BLaER1 treated with 17β-estradiol and CSF1 and Interleukin-3, amounts not matched to agents 10 nM and 100 nM (cell line): ENCODE measurements at regions not wholly inside any gene's neighbourhood (a gene's known extent, or its start where the extent isn't known, plus 50 kb on each side); places are given as distances from the start of the nearest gene placed in this dataset.

Source experiments
- H3K27ac ChIP-seq, 11 experiments: shearing (Covaris generic); formaldehyde crosslinking; 2 replicates each; pipeline ENCODE4 v1.8.1; 2022
- H3K27me3 ChIP-seq, 11 experiments: shearing (Covaris generic); formaldehyde crosslinking; 2 replicates each; pipeline ENCODE4 v1.8.1; 2022
- H3K36me3 ChIP-seq, 11 experiments: shearing (Covaris generic); formaldehyde crosslinking; 2 replicates each; pipeline ENCODE4 v1.8.1; 2022
- H3K4me1 ChIP-seq, 10 experiments: shearing (Covaris generic); formaldehyde crosslinking; 2 replicates each; pipeline ENCODE4 v1.8.1; 2022
- H3K4me2 ChIP-seq, 11 experiments: shearing (Covaris generic); formaldehyde crosslinking; 2 replicates each; pipeline ENCODE4 v1.8.1; 2022
- H3K4me3 ChIP-seq, 10 experiments: shearing (Covaris generic); formaldehyde crosslinking; 2 replicates each; pipeline ENCODE4 v1.8.1; 2022
- H3K9ac ChIP-seq, 11 experiments: shearing (Covaris generic); formaldehyde crosslinking; 2 replicates each; pipeline ENCODE4 v1.8.1; 2022
- H3K9me3 ChIP-seq, 11 experiments: shearing (Covaris generic); formaldehyde crosslinking; replicated peaks in 1 of 11; 2 replicates each; pipeline ENCODE4 v1.8.1; 2022
- H4K20me1 ChIP-seq, 11 experiments: shearing (Covaris generic); formaldehyde crosslinking; 2 replicates each; pipeline ENCODE4 v1.8.1; 2022
- Cebpa-rat ChIP-seq, 11 experiments: shearing (Covaris generic); IDR thresholded peaks; 2 replicates each; pipeline ENCODE4 v1.8.1; 2022

DNA sequence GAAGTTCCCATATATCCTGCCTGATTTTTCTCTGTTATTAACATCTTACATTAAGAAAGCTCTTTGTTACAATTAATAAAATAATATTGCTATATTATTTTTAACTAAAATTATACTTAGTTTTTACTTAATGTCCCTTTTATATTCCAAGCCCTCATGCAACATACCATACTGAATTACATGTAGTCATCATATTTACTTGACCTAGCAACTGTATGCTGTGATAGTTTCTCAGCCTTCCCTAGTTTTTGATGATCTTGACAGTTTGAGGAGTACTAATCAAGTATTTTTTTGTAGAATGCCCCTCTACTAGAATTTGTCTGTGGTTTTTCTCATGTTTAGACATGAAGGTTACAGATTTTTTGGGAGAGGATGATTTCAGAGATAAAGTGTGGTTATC is 1503.8 kb upstream of the PABPC4L start:
- no peaks in the 10 kb centered on the region for H3K36me3 ChIP-seq
- no peaks in the 10 kb centered on the region for H3K27me3 ChIP-seq
- TF ChIP-seq Cebpa-rat (IDR thresholded peaks at IDR 0.05), result no peak
- no peak overlapping the region for H3K4me3 ChIP-seq
- H3K9ac ChIP-seq, result no peak overlapping the region
- H3K4me1 ChIP-seq, result no peaks in the 10 kb centered on the region
- H3K27ac ChIP-seq, result no peak overlapping the region
- H3K4me2 ChIP-seq, result no peak overlapping the region
- H4K20me1 ChIP-seq, result no peaks in the 10 kb centered on the region
- H3K9me3 ChIP-seq, result no peaks in the 10 kb centered on the region

DNA sequence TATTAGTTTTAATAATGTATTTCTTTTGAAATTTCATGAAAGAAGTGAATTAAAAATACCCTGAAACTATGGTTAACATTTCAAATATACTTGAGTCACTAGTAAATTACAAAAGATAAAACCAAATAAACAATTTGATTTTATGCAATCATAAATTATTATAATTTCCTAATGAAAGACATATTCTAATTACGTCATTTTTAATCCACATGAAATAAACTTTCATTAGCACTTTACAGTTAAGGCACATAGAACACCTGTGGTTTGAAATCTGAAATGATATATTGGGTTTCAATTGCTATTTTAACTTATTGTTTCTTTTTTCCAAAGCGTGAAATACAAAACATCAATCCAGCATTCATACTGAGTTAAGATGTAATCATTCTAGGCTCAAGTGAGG is 1492.5 kb upstream of the PABPC4L start:
- no peaks in the 10 kb centered on the region for H3K4me1 ChIP-seq
- no peaks in the 10 kb centered on the region for H3K36me3 ChIP-seq
- H4K20me1 ChIP-seq, result no peaks in the 10 kb centered on the region
- H3K27me3 ChIP-seq, result no peaks in the 10 kb centered on the region
- no peak overlapping the region for H3K4me3 ChIP-seq
- no peak overlapping the region for H3K9ac ChIP-seq
- no peak overlapping the region for H3K4me2 ChIP-seq
- TF ChIP-seq Cebpa-rat (IDR thresholded peaks at IDR 0.05), result no peak
- H3K27ac ChIP-seq, result no peak overlapping the region
- no peaks in the 10 kb centered on the region for H3K9me3 ChIP-seq

DNA sequence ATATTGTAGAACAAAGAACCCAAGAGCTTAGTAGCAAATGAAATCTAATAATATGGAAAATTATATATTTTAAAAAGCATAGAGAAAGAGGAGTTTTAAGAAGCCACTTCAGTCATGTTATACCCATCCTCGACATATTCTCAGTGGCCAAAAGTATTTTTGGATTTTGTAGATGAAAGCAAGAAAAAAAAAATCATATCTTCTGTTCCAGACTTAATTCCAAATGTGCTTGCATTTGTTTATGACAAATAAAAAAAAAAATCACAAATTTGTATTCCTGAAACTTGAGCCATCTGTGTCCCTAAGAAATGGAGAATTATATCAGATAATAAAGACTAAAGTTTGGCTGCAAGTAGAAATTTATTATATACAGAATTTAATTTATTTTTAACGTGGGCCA is 1482.4 kb upstream of the PABPC4L start:
- Histone ChIP-seq H3K27ac (no peak overlapping the region), H3K9ac (no peak overlapping the region), H3K4me3 (no peak overlapping the region), H3K4me1 (no peaks in the 10 kb centered on the region), H3K27me3 (no peaks in the 10 kb centered on the region), H3K4me2 (no peak overlapping the region), H3K36me3 (no peaks in the 10 kb centered on the region), H4K20me1 (no peaks in the 10 kb centered on the region), H3K9me3 (no peaks in the 10 kb centered on the region; a peak in 1 of 22 replicates)
- TF ChIP-seq Cebpa-rat (IDR thresholded peaks at IDR 0.05), result no peak

DNA sequence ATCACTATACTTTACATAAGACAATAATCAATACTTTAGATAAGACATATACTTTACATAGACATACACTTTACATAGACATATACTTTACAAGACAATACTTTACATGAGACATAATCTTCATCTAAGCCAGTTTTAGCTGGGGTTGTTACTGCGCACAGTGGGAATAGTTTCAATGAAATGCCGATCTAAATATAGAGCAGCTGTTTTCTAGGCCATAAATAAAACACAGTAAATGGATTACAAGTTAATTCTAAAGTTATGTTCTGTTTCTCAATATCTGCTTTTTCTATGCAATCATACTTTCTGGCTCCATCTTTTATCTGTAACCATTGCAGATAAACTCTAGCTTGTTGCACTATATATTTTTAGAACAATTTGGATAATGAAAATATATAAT is 1470.6 kb upstream of the PABPC4L start:
- H3K9me3 ChIP-seq, result no peaks in the 10 kb centered on the region
- no peak overlapping the region for H3K4me3 ChIP-seq
- no peaks in the 10 kb centered on the region for H3K36me3 ChIP-seq
- no peaks in the 10 kb centered on the region for H3K27me3 ChIP-seq
- H3K27ac ChIP-seq, result no peak overlapping the region
- no peak for TF ChIP-seq Cebpa-rat (IDR thresholded peaks at IDR 0.05)
- no peaks in the 10 kb centered on the region for H4K20me1 ChIP-seq
- no peaks in the 10 kb centered on the region for H3K4me1 ChIP-seq
- H3K4me2 ChIP-seq, result no peak overlapping the region
- no peak overlapping the region for H3K9ac ChIP-seq

DNA sequence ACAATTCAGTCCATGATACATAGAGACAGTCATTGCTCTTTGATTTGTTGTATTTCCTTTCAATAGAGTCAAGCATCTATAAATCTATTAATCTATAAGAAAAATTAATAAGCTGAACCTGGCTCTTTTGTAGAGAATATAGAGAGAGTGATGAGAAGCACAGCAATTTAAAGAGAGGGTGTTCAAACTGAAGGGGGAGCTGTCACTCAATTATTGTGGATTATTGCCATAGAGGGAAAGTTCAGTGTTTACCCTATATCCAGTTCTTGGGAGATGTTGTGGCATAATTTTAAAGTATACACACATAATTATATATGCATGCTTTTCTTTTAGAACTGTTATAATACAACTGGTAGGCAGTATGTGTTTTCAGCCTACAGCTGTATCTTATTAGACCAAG is 1469.0 kb upstream of the PABPC4L start:
- H3K9ac ChIP-seq, result no peak overlapping the region
- H3K36me3 ChIP-seq, result no peaks in the 10 kb centered on the region
- H3K9me3 ChIP-seq, result no peaks in the 10 kb centered on the region
- no peaks in the 10 kb centered on the region for H3K27me3 ChIP-seq
- TF ChIP-seq Cebpa-rat (IDR thresholded peaks at IDR 0.05), result no peak
- H3K4me3 ChIP-seq, result no peak overlapping the region
- H4K20me1 ChIP-seq, result no peaks in the 10 kb centered on the region
- no peak overlapping the region for H3K27ac ChIP-seq
- no peaks in the 10 kb centered on the region for H3K4me1 ChIP-seq
- H3K4me2 ChIP-seq, result no peak overlapping the region
